ENCODE measurements at regions not wholly inside any gene's neighbourhood (a gene's known extent, or its start where the extent isn't known, plus 50 kb on each side); places are given as distances from the start of the nearest gene placed in this dataset.

GRCh38 chr6:25004357-25004756 lies 68.6 kb upstream of the RIPOR2 start:
- no peak overlapping the region for H3K4me3 ChIP-seq (ENCODE audit: low read length)
- no peaks in the 10 kb centered on the region for H3K27me3 ChIP-seq (ENCODE audit: control insufficient read depth, insufficient read depth, low read length)
- peaks cover 2% of the 10 kb centered on the region for H3K4me1 ChIP-seq (ENCODE audit: control insufficient read depth, insufficient read depth, low read length)
- H3K36me3 ChIP-seq (ENCODE audit: control insufficient read depth, insufficient read depth, low read length): no peaks in the 10 kb centered on the region
- H3K9ac ChIP-seq (ENCODE audit: low read length): no peak overlapping the region
- no peak overlapping the region for H3K27ac ChIP-seq (ENCODE audit: low read depth, low read length)

GRCh38 chr6:25005010-25005409 lies 69.2 kb upstream of the RIPOR2 start:
- H3K4me3 ChIP-seq (ENCODE audit: low read length): no peak overlapping the region
- H3K36me3 ChIP-seq (ENCODE audit: control insufficient read depth, insufficient read depth, low read length): no peaks in the 10 kb centered on the region
- no peak overlapping the region for H3K27ac ChIP-seq (ENCODE audit: low read depth, low read length)
- no peak overlapping the region for H3K9ac ChIP-seq (ENCODE audit: low read length)
- H3K4me1 ChIP-seq (ENCODE audit: control insufficient read depth, insufficient read depth, low read length): peaks cover 2% of the 10 kb centered on the region
- H3K27me3 ChIP-seq (ENCODE audit: control insufficient read depth, insufficient read depth, low read length): no peaks in the 10 kb centered on the region

- Histone ChIP-seq H3K9ac (ENCODE audit: low read length) (no peak overlapping the region), H3K36me3 (ENCODE audit: control insufficient read depth, insufficient read depth, low read length) (no peaks in the 10 kb centered on the region), H3K4me3 (ENCODE audit: low read length) (no peak overlapping the region), H3K27ac (ENCODE audit: low read depth, low read length) (no peak overlapping the region), H3K27me3 (ENCODE audit: control insufficient read depth, insufficient read depth, low read length) (no peaks in the 10 kb centered on the region), H3K4me1 (ENCODE audit: control insufficient read depth, insufficient read depth, low read length) (peaks cover 2% of the 10 kb centered on the region)
These were observed 70.3 kb upstream of the RIPOR2 start for GRCh38 chr6:25006075-25006474.

- Histone ChIP-seq H3K4me3 (ENCODE audit: low read length) (no peak overlapping the region), H3K4me1 (ENCODE audit: control insufficient read depth, insufficient read depth, low read length) (peaks cover 2% of the 10 kb centered on the region), H3K27me3 (ENCODE audit: control insufficient read depth, insufficient read depth, low read length) (no peaks in the 10 kb centered on the region), H3K27ac (ENCODE audit: low read depth, low read length) (no peak overlapping the region), H3K36me3 (ENCODE audit: control insufficient read depth, insufficient read depth, low read length) (no peaks in the 10 kb centered on the region), H3K9ac (ENCODE audit: low read length) (no peak overlapping the region)
These were observed 70.8 kb upstream of the RIPOR2 start for GRCh38 chr6:25006565-25007001.

- no peak overlapping the region for H3K27ac ChIP-seq (ENCODE audit: low read depth, low read length)
- no peaks in the 10 kb centered on the region for H3K27me3 ChIP-seq (ENCODE audit: control insufficient read depth, insufficient read depth, low read length)
- H3K36me3 ChIP-seq (ENCODE audit: control insufficient read depth, insufficient read depth, low read length): no peaks in the 10 kb centered on the region
- H3K4me1 ChIP-seq (ENCODE audit: control insufficient read depth, insufficient read depth, low read length): no peaks in the 10 kb centered on the region
- no peak overlapping the region for H3K9ac ChIP-seq (ENCODE audit: low read length)
- no peak overlapping the region for H3K4me3 ChIP-seq (ENCODE audit: low read length)
These were observed 71.5 kb upstream of the RIPOR2 start for GRCh38 chr6:25007269-25007699.

GRCh38 chr6:25008707-25009392 lies 73.1 kb upstream of the RIPOR2 start:
- H3K4me3 ChIP-seq (ENCODE audit: low read length): no peak overlapping the region
- no peak overlapping the region for H3K27ac ChIP-seq (ENCODE audit: low read depth, low read length)
- H3K9ac ChIP-seq (ENCODE audit: low read length): no peak overlapping the region
- no peaks in the 10 kb centered on the region for H3K27me3 ChIP-seq (ENCODE audit: control insufficient read depth, insufficient read depth, low read length)
- no peaks in the 10 kb centered on the region for H3K36me3 ChIP-seq (ENCODE audit: control insufficient read depth, insufficient read depth, low read length)
- no peaks in the 10 kb centered on the region for H3K4me1 ChIP-seq (ENCODE audit: control insufficient read depth, insufficient read depth, low read length)

GRCh38 chr6:25009393-25009710 lies 73.6 kb upstream of the RIPOR2 start:
- no peak overlapping the region for H3K27ac ChIP-seq (ENCODE audit: low read depth, low read length)
- no peaks in the 10 kb centered on the region for H3K36me3 ChIP-seq (ENCODE audit: control insufficient read depth, insufficient read depth, low read length)
- no peak overlapping the region for H3K4me3 ChIP-seq (ENCODE audit: low read length)
- no peaks in the 10 kb centered on the region for H3K27me3 ChIP-seq (ENCODE audit: control insufficient read depth, insufficient read depth, low read length)
- no peak overlapping the region for H3K9ac ChIP-seq (ENCODE audit: low read length)
- H3K4me1 ChIP-seq (ENCODE audit: control insufficient read depth, insufficient read depth, low read length): peaks cover 2% of the 10 kb centered on the region

GRCh38 chr6:25010176-25010575 lies 74.4 kb upstream of the RIPOR2 start:
- no peak overlapping the region for H3K9ac ChIP-seq (ENCODE audit: low read length)
- H3K36me3 ChIP-seq (ENCODE audit: control insufficient read depth, insufficient read depth, low read length): no peaks in the 10 kb centered on the region
- H3K27ac ChIP-seq (ENCODE audit: low read depth, low read length): no peak overlapping the region
- no peaks in the 10 kb centered on the region for H3K27me3 ChIP-seq (ENCODE audit: control insufficient read depth, insufficient read depth, low read length)
- H3K4me3 ChIP-seq (ENCODE audit: low read length): no peak overlapping the region
- peaks cover 9% of the 10 kb centered on the region for H3K4me1 ChIP-seq (ENCODE audit: control insufficient read depth, insufficient read depth, low read length)

GRCh38 chr6:25010902-25011625 lies 75.3 kb upstream of the RIPOR2 start:
- H3K9ac ChIP-seq (ENCODE audit: low read length): no peak overlapping the region
- no peaks in the 10 kb centered on the region for H3K36me3 ChIP-seq (ENCODE audit: control insufficient read depth, insufficient read depth, low read length)
- no peaks in the 10 kb centered on the region for H3K27me3 ChIP-seq (ENCODE audit: control insufficient read depth, insufficient read depth, low read length)
- H3K4me1 ChIP-seq (ENCODE audit: control insufficient read depth, insufficient read depth, low read length): peaks cover 9% of the 10 kb centered on the region
- H3K27ac ChIP-seq (ENCODE audit: low read depth, low read length): no peak overlapping the region
- no peak overlapping the region for H3K4me3 ChIP-seq (ENCODE audit: low read length)

- H3K4me1 ChIP-seq (ENCODE audit: control insufficient read depth, insufficient read depth, low read length): peaks cover 9% of the 10 kb centered on the region
- H3K27me3 ChIP-seq (ENCODE audit: control insufficient read depth, insufficient read depth, low read length): no peaks in the 10 kb centered on the region
- H3K4me3 ChIP-seq (ENCODE audit: low read length): no peak overlapping the region
- H3K27ac ChIP-seq (ENCODE audit: low read depth, low read length): no peak overlapping the region
- no peak overlapping the region for H3K9ac ChIP-seq (ENCODE audit: low read length)
- no peaks in the 10 kb centered on the region for H3K36me3 ChIP-seq (ENCODE audit: control insufficient read depth, insufficient read depth, low read length)
These were observed 76.9 kb upstream of the RIPOR2 start for GRCh38 chr6:25012657-25013056.

GRCh38 chr6:25013246-25013645 lies 77.5 kb upstream of the RIPOR2 start:
- no peak overlapping the region for H3K27ac ChIP-seq (ENCODE audit: low read depth, low read length)
- H3K9ac ChIP-seq (ENCODE audit: low read length): no peak overlapping the region
- H3K36me3 ChIP-seq (ENCODE audit: control insufficient read depth, insufficient read depth, low read length): no peaks in the 10 kb centered on the region
- H3K4me3 ChIP-seq (ENCODE audit: low read length): no peak overlapping the region
- H3K4me1 ChIP-seq (ENCODE audit: control insufficient read depth, insufficient read depth, low read length): peaks cover 9% of the 10 kb centered on the region
- H3K27me3 ChIP-seq (ENCODE audit: control insufficient read depth, insufficient read depth, low read length): no peaks in the 10 kb centered on the region

- Histone ChIP-seq H3K4me1 (ENCODE audit: control insufficient read depth, insufficient read depth, low read length) (peaks cover 9% of the 10 kb centered on the region), H3K9ac (ENCODE audit: low read length) (no peak overlapping the region), H3K36me3 (ENCODE audit: control insufficient read depth, insufficient read depth, low read length) (no peaks in the 10 kb centered on the region), H3K4me3 (ENCODE audit: low read length) (no peak overlapping the region), H3K27ac (ENCODE audit: low read depth, low read length) (peak overlapping the region; percentile 75), H3K27me3 (ENCODE audit: control insufficient read depth, insufficient read depth, low read length) (no peaks in the 10 kb centered on the region)
These were observed 78.6 kb upstream of the RIPOR2 start for GRCh38 chr6:25014369-25014768.

Measured in rectal smooth muscle tissue (tissue), 1 donor.